GM23248 (cell line): ENCODE measurements at regions not wholly inside any gene's neighbourhood (a gene's known extent, or its start where the extent isn't known, plus 50 kb on each side); places are given as distances from the start of the nearest gene placed in this dataset.

Source experiments
- DNase-seq: peaks from one replicate; pipeline ENCODE4 v3.0.0-alpha.2; 2015
- H2AFZ ChIP-seq: fragments of 200-600 bp; sonication (generic); 2 replicates; pipeline ENCODE4 v1.6.1; 2016; ENCODE audit warnings: antibody characterized with exemption
- H3F3A ChIP-seq: fragments of 200-600 bp; sonication (generic); 2 replicates; pipeline ENCODE4 v1.6.1; 2016; ENCODE audit warnings: mild to moderate bottlenecking, antibody characterized with exemption, mixed run types; ENCODE audit not compliant: insufficient read depth
- H3K27ac ChIP-seq: fragments of 200-600 bp; sonication (generic); 2 replicates; pipeline ENCODE4 v1.5.1; 2016; ENCODE audit warnings: mild to moderate bottlenecking
- H3K27me3 ChIP-seq: fragments of 200-600 bp; sonication (generic); replicated peaks from 2 replicates; pipeline ENCODE4 v1.6.1; 2016; ENCODE audit warnings: mild to moderate bottlenecking; ENCODE audit not compliant: insufficient read depth
- H3K36me3 ChIP-seq: fragments of 200-600 bp; sonication (generic); 2 replicates; pipeline ENCODE4 v1.6.1; 2016; ENCODE audit warnings: low read depth, mild to moderate bottlenecking
- H3K4me1 ChIP-seq: fragments of 200-600 bp; sonication (generic); 2 replicates; pipeline ENCODE4 v1.6.1; 2016; ENCODE audit warnings: mild to moderate bottlenecking; ENCODE audit not compliant: insufficient read depth
- H3K4me2 ChIP-seq: fragments of 200-600 bp; sonication (generic); one replicate; pipeline ENCODE4 v1.6.1; 2016; ENCODE audit warnings: mild to moderate bottlenecking; ENCODE audit not compliant: unreplicated experiment
- H3K4me3 ChIP-seq: fragments of 200-600 bp; sonication (generic); 2 replicates; pipeline ENCODE4 v1.5.1; 2016; ENCODE audit warnings: mild to moderate bottlenecking
- H3K79me2 ChIP-seq: fragments of 200-600 bp; sonication (generic); 2 replicates; pipeline ENCODE4 v1.6.1; 2016; ENCODE audit warnings: mild to moderate bottlenecking; ENCODE audit not compliant: insufficient read depth
- H3K9ac ChIP-seq: fragments of 200-600 bp; sonication (generic); 2 replicates; pipeline ENCODE4 v1.6.1; 2016; ENCODE audit warnings: mild to moderate bottlenecking
- H3K9me2 ChIP-seq: fragments of 200-600 bp; sonication (generic); 2 replicates; pipeline ENCODE4 v1.6.1; 2016; ENCODE audit warnings: mixed run types, mild to moderate bottlenecking, moderate library complexity; ENCODE audit not compliant: insufficient read depth
- H3K9me3 ChIP-seq: fragments of 200-600 bp; sonication (generic); one replicate; pipeline ENCODE4 v1.6.1; 2017; ENCODE audit warnings: low read depth
- H4K20me1 ChIP-seq: fragments of 200-600 bp; sonication (generic); 2 replicates; pipeline ENCODE4 v1.6.0; 2016; ENCODE audit not compliant: insufficient read depth
- EZH2 ChIP-seq: fragments of 200-600 bp; sonication (generic); IDR thresholded peaks from 2 replicates; pipeline ENCODE4 v1.6.1; 2018; ENCODE audit warnings: antibody characterized with exemption, mild to moderate bottlenecking; ENCODE audit not compliant: insufficient read depth, poor library complexity, severe bottlenecking
- EZH2phosphoT487 ChIP-seq: fragments of 200-600 bp; sonication (generic); IDR thresholded peaks from 2 replicates; pipeline ENCODE4 v1.6.1; 2018; ENCODE audit warnings: antibody characterized with exemption, moderate library complexity, mild to moderate bottlenecking, low read depth; ENCODE audit not compliant: insufficient read depth
- WGBS, 2 experiments: methylation state at CpG; one replicate each; pipeline ENCODE4 v1.1.6; 2015 to 2017; ENCODE audit warnings: low lambda C conversion rate in 2 of 2, low coverage in 1 of 2; ENCODE audit errors: missing lambda C conversion rate in 2 of 2; 5-methylcytosine and 5-hydroxymethylcytosine counted together
- in situ Hi-C: fragments of 300-500 bp; cut with MboI; formaldehyde crosslinking; loops from 2 replicates; pipeline ENCODE4 v1.15.0; 2020

- in situ Hi-C loops: no loop called here
- Histone ChIP-seq H3K4me1 (no peaks in the 10 kb centered on the region), H4K20me1 (no peaks in the 10 kb centered on the region), H3K79me2 (no peaks in the 10 kb centered on the region), H3K36me3 (no peaks in the 10 kb centered on the region), H3F3A (no peaks in the 10 kb centered on the region), H3K9me2 (no peaks in the 10 kb centered on the region), H2AFZ (no peak overlapping the region), H3K9ac (no peak overlapping the region), H3K27ac (no peak overlapping the region), H3K4me2 (no peak overlapping the region), H3K27me3 (no peaks in the 10 kb centered on the region; the same call in none of the 2 replicates), H3K9me3 (no peaks in the 10 kb centered on the region), H3K4me3 (no peak overlapping the region)
- WGBS, 2 experiments: 49% methylated on average over 7 of the region's 7 CpGs
- TF ChIP-seq EZH2phosphoT487 (no peak), EZH2 (no peak)
- no peak for DNase-seq
These were observed 128.6 kb upstream of the CCL2 start for GRCh38 chr17:34126496-34126895.

DNA sequence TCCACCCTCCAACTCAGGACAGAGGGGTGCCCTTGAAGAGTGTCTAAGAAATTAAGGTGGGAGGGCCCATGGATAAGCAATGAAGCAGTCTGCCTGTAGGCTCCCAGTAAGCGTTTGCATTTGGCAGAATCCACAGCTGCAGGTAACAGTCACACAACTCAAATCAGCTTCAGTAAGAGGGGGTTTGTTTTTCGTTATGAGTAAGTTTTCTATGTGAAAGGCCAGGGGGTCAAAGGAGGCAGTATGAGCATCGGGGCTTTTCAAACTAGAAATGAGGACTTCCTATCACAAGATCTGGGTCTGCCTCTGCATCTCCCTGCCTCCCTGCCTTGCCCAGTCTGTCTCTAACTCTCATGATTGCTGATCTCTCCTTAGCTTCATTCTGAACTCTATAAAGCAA lies 128.1 kb upstream of the CCL2 start:
- H2AFZ ChIP-seq: no peak overlapping the region
- H3K9ac ChIP-seq: no peak overlapping the region
- H3K4me3 ChIP-seq: no peak overlapping the region
- H3K27ac ChIP-seq: no peak overlapping the region
- H3K27me3 ChIP-seq: no peaks in the 10 kb centered on the region; the same call in none of the 2 replicates
- H3K79me2 ChIP-seq: no peaks in the 10 kb centered on the region
- H3F3A ChIP-seq: no peaks in the 10 kb centered on the region
- H4K20me1 ChIP-seq: no peaks in the 10 kb centered on the region
- no peaks in the 10 kb centered on the region for H3K9me2 ChIP-seq
- H3K4me2 ChIP-seq: no peak overlapping the region
- no peak for DNase-seq
- TF ChIP-seq EZH2phosphoT487: no peak
- WGBS, 2 experiments: 7% methylated on average over 3 of the region's 3 CpGs
- H3K9me3 ChIP-seq: no peaks in the 10 kb centered on the region
- H3K36me3 ChIP-seq: no peaks in the 10 kb centered on the region
- no peaks in the 10 kb centered on the region for H3K4me1 ChIP-seq
- in situ Hi-C loops: no loop called here

- Histone ChIP-seq H3K27ac (no peak overlapping the region), H3K9me2 (no peaks in the 10 kb centered on the region), H3K9me3 (no peaks in the 10 kb centered on the region), H3K79me2 (no peaks in the 10 kb centered on the region), H3F3A (no peaks in the 10 kb centered on the region), H2AFZ (no peak overlapping the region), H4K20me1 (no peaks in the 10 kb centered on the region), H3K4me1 (no peaks in the 10 kb centered on the region), H3K27me3 (no peaks in the 10 kb centered on the region; the same call in none of the 2 replicates), H3K9ac (no peak overlapping the region), H3K4me3 (no peak overlapping the region), H3K4me2 (no peak overlapping the region), H3K36me3 (no peaks in the 10 kb centered on the region)
- in situ Hi-C loops: no loop called here
- WGBS, 2 experiments: 0 to 1% methylated on average over 2 of the region's 2 CpGs
- DNase-seq: no peak
- TF ChIP-seq EZH2phosphoT487: no peak
These were observed 124.5 kb upstream of the CCL2 start for GRCh38 chr17:34130544-34130943.

GRCh38 chr17:34131386-34131785 lies 123.7 kb upstream of the CCL2 start:
- 8 to 10% methylated on average over 3 of the region's 3 CpGs for WGBS, 2 experiments

GRCh38 chr17:34133350-34133749 lies 121.7 kb upstream of the CCL2 start:
- no peaks in the 10 kb centered on the region for H3K36me3 ChIP-seq
- H2AFZ ChIP-seq: no peak overlapping the region
- H3K9me3 ChIP-seq: no peaks in the 10 kb centered on the region
- H3K9ac ChIP-seq: no peak overlapping the region
- no peak overlapping the region for H3K27ac ChIP-seq
- H4K20me1 ChIP-seq: no peaks in the 10 kb centered on the region
- in situ Hi-C loops: no loop called here
- no peak overlapping the region for H3K4me3 ChIP-seq
- H3K4me2 ChIP-seq: no peak overlapping the region
- TF ChIP-seq EZH2 (no peak), EZH2phosphoT487 (no peak)
- H3K27me3 ChIP-seq: peaks cover under 1% of the 10 kb centered on the region; the same call in 1 of the 2 replicates
- H3K79me2 ChIP-seq: no peaks in the 10 kb centered on the region
- H3F3A ChIP-seq: no peaks in the 10 kb centered on the region
- H3K9me2 ChIP-seq: no peaks in the 10 kb centered on the region
- H3K4me1 ChIP-seq: no peaks in the 10 kb centered on the region
- DNase-seq: no peak
- WGBS, 2 experiments: 9 to 22% methylated on average over 2 of the region's 2 CpGs

More at GRCh38 chr17:34131386-34131785, 123.7 kb upstream of the CCL2 start:
- TF ChIP-seq EZH2: no peak
- no peak for TF ChIP-seq EZH2phosphoT487
- Histone ChIP-seq H3K9ac (no peak overlapping the region), H3K79me2 (no peaks in the 10 kb centered on the region), H4K20me1 (no peaks in the 10 kb centered on the region), H2AFZ (no peak overlapping the region), H3K9me3 (no peaks in the 10 kb centered on the region), H3K27ac (no peak overlapping the region), H3K4me2 (no peak overlapping the region), H3K4me3 (no peak overlapping the region), H3K27me3 (no peaks in the 10 kb centered on the region; the same call in none of the 2 replicates), H3K36me3 (no peaks in the 10 kb centered on the region), H3K9me2 (no peaks in the 10 kb centered on the region), H3F3A (no peaks in the 10 kb centered on the region), H3K4me1 (no peaks in the 10 kb centered on the region)
- in situ Hi-C loops: no loop called here
- no peak for DNase-seq
